ENCODE measurements at regions not wholly inside any gene's neighbourhood (a gene's known extent, or its start where the extent isn't known, plus 50 kb on each side); places are given as distances from the start of the nearest gene placed in this dataset.

GRCh38 chr10:105800641-105801040 lies 1159.6 kb downstream of the SORCS3 start:
- no peak overlapping the region for H3K27ac ChIP-seq (ENCODE audit: low read depth, low read length)
- no peaks in the 10 kb centered on the region for H3K79me1 ChIP-seq (ENCODE audit: low read depth, low read length)
- H2BK5ac ChIP-seq (ENCODE audit: low read depth, low read length), result no peak overlapping the region
- FAIRE-seq (no peak), DNase-seq (ENCODE audit: low read depth in 1 of 2, low spot score in 2 of 2) (no peak)
- no peaks in the 10 kb centered on the region for H3K23me2 ChIP-seq (ENCODE audit: low read depth, low read length)
- no peaks in the 10 kb centered on the region for H3K27me3 ChIP-seq (replicated peaks in 1 of 4; ENCODE audit: control insufficient read depth in 3 of 4, extremely low read depth in 1 of 4, insufficient read depth in 3 of 4, low read length in 3 of 4)
- no peaks in the 10 kb centered on the region for H3K79me2 ChIP-seq (ENCODE audit: control insufficient read depth in 1 of 2, insufficient read depth in 2 of 2, low read length in 2 of 2)
- no peak overlapping the region for H2BK120ac ChIP-seq (replicated peaks; ENCODE audit: low read depth, low read length)
- POLR2A ChIA-PET (ENCODE audit: partially characterized antibody), result no interaction called here
- H3K4me2 ChIP-seq (ENCODE audit: insufficient read depth in 1 of 2, low read depth in 2 of 2, low read length in 2 of 2), result no peak overlapping the region
- H3K23ac ChIP-seq (ENCODE audit: insufficient read length), result no peak overlapping the region
- no peak for TF ChIP-seq BRCA1 (IDR thresholded peaks at IDR 0.05; ENCODE audit: low read depth, low read length)
- TF ChIP-seq SIRT6 (IDR thresholded peaks at IDR 0.05; ENCODE audit: low read length), result no peak
- TF ChIP-seq JUND (IDR thresholded peaks at IDR 0.05; ENCODE audit: low read length), result no peak
- TF ChIP-seq NRF1 (IDR thresholded peaks at IDR 0.05; ENCODE audit: low read depth, low read length), result no peak
- no peak for TF ChIP-seq BACH1 (IDR thresholded peaks at IDR 0.05; ENCODE audit: low read length)
- TF ChIP-seq BCL11A (IDR thresholded peaks at IDR 0.05; ENCODE audit: low read depth in 2 of 2, low read length in 2 of 2), result no peak
- no peak for TF ChIP-seq TAF7 (optimal IDR thresholded peaks at IDR 0.05; ENCODE audit: borderline replicate concordance, low read depth, low read length)
- no peak for TF ChIP-seq RXRA (IDR thresholded peaks at IDR 0.05; ENCODE audit: insufficient read depth, low read depth, low read length)
- no peak for TF ChIP-seq MAX (IDR thresholded peaks at IDR 0.05)
- TF ChIP-seq JUN (IDR thresholded peaks at IDR 0.05; ENCODE audit: low read depth, low read length), result no peak
- TF ChIP-seq MAFK (IDR thresholded peaks at IDR 0.05; ENCODE audit: low read depth, low read length), result no peak
- no peak for TF ChIP-seq CEBPB (IDR thresholded peaks at IDR 0.05; ENCODE audit: low read depth, low read length)
- H4K91ac ChIP-seq (replicated peaks; ENCODE audit: insufficient read length, low read length), result no peak overlapping the region
- no peaks in the 10 kb centered on the region for H3K36me3 ChIP-seq (ENCODE audit: control insufficient read depth in 2 of 4, insufficient read depth in 4 of 4, low read length in 3 of 4)
- H3K18ac ChIP-seq (ENCODE audit: extremely low read depth, low read length), result no peak overlapping the region
- no peak overlapping the region for H3K4ac ChIP-seq (replicated peaks; ENCODE audit: insufficient read length, low read depth, low read length)
- H3K9ac ChIP-seq (replicated peaks in 1 of 4; ENCODE audit: extremely low read depth in 1 of 4, low read depth in 3 of 4, low read length in 3 of 4), result no peak overlapping the region
- H2AFZ ChIP-seq (ENCODE audit: low read length), result no peak overlapping the region
- H3K4me3 ChIP-seq (ENCODE audit: extremely low read depth in 1 of 4, insufficient read depth in 2 of 4, low read depth in 3 of 4, low read length in 4 of 4), result no peak overlapping the region
- H3K56ac ChIP-seq (replicated peaks; ENCODE audit: insufficient read length, low read depth, low read length), result no peak overlapping the region
- H3K4me1 ChIP-seq (replicated peaks in 1 of 4; ENCODE audit: control insufficient read depth in 3 of 4, insufficient read depth in 4 of 4, low read length in 3 of 4), result no peaks in the 10 kb centered on the region
- no peak overlapping the region for H2BK20ac ChIP-seq (ENCODE audit: low read length)
- CTCF ChIA-PET (ENCODE audit: partially characterized antibody), result no interaction called here
- H2AK5ac ChIP-seq (ENCODE audit: low read depth, low read length), result no peak overlapping the region
- no peaks in the 10 kb centered on the region for H4K20me1 ChIP-seq (replicated peaks in 1 of 2; ENCODE audit: control insufficient read depth in 1 of 2, insufficient read depth in 2 of 2, low read length in 2 of 2)
- no peak overlapping the region for H4K5ac ChIP-seq (ENCODE audit: insufficient read length, low read depth, low read length)
- H2BK12ac ChIP-seq (ENCODE audit: low read depth, low read length), result no peak overlapping the region
- no peaks in the 10 kb centered on the region for H3K9me3 ChIP-seq (ENCODE audit: insufficient read depth in 2 of 2, low read depth in 1 of 2, low read length in 1 of 2)
- no peak overlapping the region for H4K8ac ChIP-seq (ENCODE audit: extremely low read depth, insufficient read depth, low read length)
- H2BK15ac ChIP-seq (ENCODE audit: low read length), result no peak overlapping the region
- WGBS, 2 experiments (ENCODE audit: extremely low coverage in 1 of 2, insufficient coverage in 1 of 2, insufficient read length in 1 of 2, insufficient replicate concordance in 2 of 2, low coverage in 1 of 2, low lambda C conversion rate in 2 of 2, missing lambda C conversion rate in 1 of 2), result 95% methylated on average over 1 of the region's 1 CpG; no CpG with 5 or more reads in 1 of the 2 experiments
- H3K14ac ChIP-seq (ENCODE audit: insufficient read length), result no peak overlapping the region
